BLaER1 (cell line): ENCODE measurements at regions not wholly inside any gene's neighbourhood (a gene's known extent, or its start where the extent isn't known, plus 50 kb on each side); places are given as distances from the start of the nearest gene placed in this dataset.

Experiments
- H3K27ac ChIP-seq: shearing (Covaris generic); formaldehyde crosslinking; 2 replicates; pipeline ENCODE4 v1.8.1; 2022
- H3K27me3 ChIP-seq: shearing (Covaris generic); formaldehyde crosslinking; 2 replicates; pipeline ENCODE4 v1.8.1; 2022
- H3K36me3 ChIP-seq: shearing (Covaris generic); formaldehyde crosslinking; 2 replicates; pipeline ENCODE4 v1.8.1; 2022
- H3K4me1 ChIP-seq: shearing (Covaris generic); formaldehyde crosslinking; 2 replicates; pipeline ENCODE4 v1.8.1; 2022
- H3K4me2 ChIP-seq: shearing (Covaris generic); formaldehyde crosslinking; 2 replicates; pipeline ENCODE4 v1.8.1; 2022
- H3K4me3 ChIP-seq: shearing (Covaris generic); formaldehyde crosslinking; 2 replicates; pipeline ENCODE4 v1.8.1; 2022
- H3K9ac ChIP-seq: shearing (Covaris generic); formaldehyde crosslinking; 2 replicates; pipeline ENCODE4 v1.8.1; 2022
- H3K9me3 ChIP-seq: shearing (Covaris generic); formaldehyde crosslinking; 2 replicates; pipeline ENCODE4 v1.8.1; 2022
- H4K20me1 ChIP-seq: shearing (Covaris generic); formaldehyde crosslinking; 2 replicates; pipeline ENCODE4 v1.8.1; 2022
- Cebpa-rat ChIP-seq: shearing (Covaris generic); IDR thresholded peaks from 2 replicates; pipeline ENCODE4 v1.8.1; 2022

GRCh38 chr9:96169901-96170300 is 132.1 kb downstream of the HSD17B3 start:
- H3K36me3 ChIP-seq, result no peaks in the 10 kb centered on the region
- no peaks in the 10 kb centered on the region for H3K27me3 ChIP-seq
- TF ChIP-seq Cebpa-rat, result no peak
- peak overlapping the region; percentile 50; the same call in 1 of the 2 replicates for H3K4me2 ChIP-seq
- H3K27ac ChIP-seq, result peak overlapping the region; percentile 14; the same call in 1 of the 2 replicates
- no peak overlapping the region for H3K4me3 ChIP-seq
- H3K9ac ChIP-seq, result no peak overlapping the region
- peaks cover 40% of the 10 kb centered on the region for H3K4me1 ChIP-seq
- H3K9me3 ChIP-seq, result peaks cover 4% of the 10 kb centered on the region; the same call in 1 of the 2 replicates
- H4K20me1 ChIP-seq, result no peaks in the 10 kb centered on the region

GRCh38 chr9:96169484-96169883 is 132.5 kb downstream of the HSD17B3 start:
- Histone ChIP-seq H3K9me3 (peaks cover 4% of the 10 kb centered on the region; the same call in 1 of the 2 replicates), H3K36me3 (no peaks in the 10 kb centered on the region), H3K27ac (peak overlapping the region; percentile 14; the same call in 1 of the 2 replicates), H3K4me1 (peaks cover 43% of the 10 kb centered on the region), H3K27me3 (no peaks in the 10 kb centered on the region), H4K20me1 (no peaks in the 10 kb centered on the region), H3K4me2 (peak overlapping the region; percentile 50; the same call in 1 of the 2 replicates), H3K9ac (no peak overlapping the region), H3K4me3 (no peak overlapping the region)
- no peak for TF ChIP-seq Cebpa-rat

DNA sequence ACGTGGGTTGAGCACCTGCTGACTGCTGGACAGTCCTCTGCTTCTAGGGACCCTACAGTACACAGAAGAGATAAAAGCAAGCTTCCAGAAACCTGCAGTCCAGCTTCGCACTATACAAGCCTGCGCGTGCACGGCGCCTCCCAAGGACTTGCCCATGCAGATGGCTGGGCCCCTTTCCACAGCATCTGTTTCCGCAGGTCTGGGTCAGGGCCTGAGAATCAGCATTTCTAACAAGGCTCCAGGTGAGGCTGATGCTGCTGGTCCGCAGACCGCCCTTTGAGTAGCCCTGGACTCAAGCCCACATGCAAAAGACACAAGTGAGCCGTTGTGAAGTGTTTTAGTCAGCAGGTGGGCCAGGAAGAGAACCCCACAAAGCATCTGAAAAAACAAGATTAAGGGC is 133.1 kb downstream of the HSD17B3 start:
- TF ChIP-seq Cebpa-rat, result no peak
- no peaks in the 10 kb centered on the region for H3K27me3 ChIP-seq
- no peaks in the 10 kb centered on the region for H3K36me3 ChIP-seq
- H3K9ac ChIP-seq, result no peak overlapping the region
- H3K4me2 ChIP-seq, result 0 out of 2 replicates have a peak overlapping the region, but pooled peaks have one; percentile 50
- peaks cover 49% of the 10 kb centered on the region for H3K4me1 ChIP-seq
- H4K20me1 ChIP-seq, result no peaks in the 10 kb centered on the region
- peak overlapping the region; percentile 14; the same call in 1 of the 2 replicates for H3K27ac ChIP-seq
- H3K9me3 ChIP-seq, result peaks cover 4% of the 10 kb centered on the region; the same call in 1 of the 2 replicates
- H3K4me3 ChIP-seq, result no peak overlapping the region

GRCh38 chr9:96167011-96167410 is 135.0 kb downstream of the HSD17B3 start:
- no peak for TF ChIP-seq Cebpa-rat
- Histone ChIP-seq H3K4me1 (peaks cover 68% of the 10 kb centered on the region), H3K36me3 (no peaks in the 10 kb centered on the region), H3K9me3 (peaks cover 3% of the 10 kb centered on the region; the same call in 1 of the 2 replicates), H3K9ac (no peak overlapping the region), H3K4me2 (peak overlapping the region; percentile 36), H3K27me3 (no peaks in the 10 kb centered on the region), H4K20me1 (no peaks in the 10 kb centered on the region), H3K27ac (no peak overlapping the region; the same call in 1 of the 2 replicates), H3K4me3 (no peak overlapping the region)

GRCh38 chr9:96164268-96164683 is 137.7 kb downstream of the HSD17B3 start:
- H3K36me3 ChIP-seq, result no peaks in the 10 kb centered on the region
- TF ChIP-seq Cebpa-rat, result no peak
- peaks cover 6% of the 10 kb centered on the region for H3K9me3 ChIP-seq
- H3K9ac ChIP-seq, result peak overlapping the region; percentile 1; the same call in 1 of the 2 replicates
- H4K20me1 ChIP-seq, result no peaks in the 10 kb centered on the region
- H3K27ac ChIP-seq, result peak overlapping the region; percentile 28; the same call in 1 of the 2 replicates
- peak overlapping the region; percentile 72 for H3K4me2 ChIP-seq
- H3K4me1 ChIP-seq, result peaks cover 76% of the 10 kb centered on the region
- H3K27me3 ChIP-seq, result no peaks in the 10 kb centered on the region
- H3K4me3 ChIP-seq, result no peak overlapping the region

- Histone ChIP-seq H3K36me3 (no peaks in the 10 kb centered on the region), H3K4me2 (peak overlapping the region; percentile 72), H3K27ac (peak overlapping the region; percentile 28), H3K4me1 (peaks cover 76% of the 10 kb centered on the region), H3K9ac (peak overlapping the region; percentile 1; the same call in 1 of the 2 replicates), H4K20me1 (no peaks in the 10 kb centered on the region), H3K27me3 (no peaks in the 10 kb centered on the region), H3K4me3 (no peak overlapping the region), H3K9me3 (peaks cover 6% of the 10 kb centered on the region)
- TF ChIP-seq Cebpa-rat, result no peak
These were observed 138.3 kb downstream of the HSD17B3 start for GRCh38 chr9:96163712-96164111.

DNA sequence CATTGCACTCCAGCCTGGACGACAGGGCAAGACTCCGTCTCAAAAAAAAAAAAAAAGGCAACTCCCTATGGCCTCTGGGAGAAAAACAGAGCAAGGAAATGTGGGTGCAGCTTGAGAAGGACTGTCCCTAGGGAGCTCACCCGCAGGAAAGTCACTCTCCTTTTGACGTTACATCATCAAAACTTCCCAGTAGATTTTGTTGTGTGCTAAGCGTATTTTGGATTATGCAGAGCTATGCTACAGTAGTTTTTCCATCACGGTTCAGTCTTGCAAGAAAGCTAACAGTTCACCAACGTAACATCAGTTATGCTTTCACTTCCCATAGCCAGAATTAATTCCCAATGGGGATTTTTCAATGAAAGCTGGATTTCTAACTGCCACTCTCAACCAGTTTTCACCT is 138.8 kb downstream of the HSD17B3 start:
- H3K27me3 ChIP-seq, result no peaks in the 10 kb centered on the region
- H3K9me3 ChIP-seq, result peaks cover 6% of the 10 kb centered on the region
- H4K20me1 ChIP-seq, result no peaks in the 10 kb centered on the region
- H3K27ac ChIP-seq, result peak overlapping the region; percentile 28
- H3K4me2 ChIP-seq, result peak overlapping the region; percentile 72
- H3K36me3 ChIP-seq, result no peaks in the 10 kb centered on the region
- 0 out of 2 replicates have a peak overlapping the region, but pooled peaks have one; percentile 1 for H3K9ac ChIP-seq
- H3K4me1 ChIP-seq, result peaks cover 79% of the 10 kb centered on the region
- TF ChIP-seq Cebpa-rat, result no peak
- H3K4me3 ChIP-seq, result no peak overlapping the region; the same call in 1 of the 2 replicates

DNA sequence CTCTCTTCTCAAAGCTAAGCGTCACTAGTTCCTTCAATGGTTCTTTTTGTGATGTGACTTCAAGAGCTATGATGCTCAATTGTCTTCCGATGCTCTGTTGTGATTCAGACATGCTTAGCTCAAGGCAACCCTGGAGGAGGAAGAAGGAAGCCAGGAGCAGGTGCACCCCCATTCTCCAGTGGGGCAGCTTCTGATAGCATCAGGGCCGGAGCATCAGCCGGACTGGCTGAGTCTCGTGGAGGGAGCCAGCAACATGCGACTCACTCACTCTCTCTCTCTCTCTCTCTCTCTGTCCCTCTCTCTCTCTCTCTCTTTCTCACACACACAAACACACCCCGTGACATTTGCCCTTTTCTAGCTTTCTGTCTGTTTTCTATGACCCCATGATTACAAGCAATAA is 140.2 kb downstream of the HSD17B3 start:
- H4K20me1 ChIP-seq, result no peaks in the 10 kb centered on the region
- no peak overlapping the region for H3K4me3 ChIP-seq
- no peaks in the 10 kb centered on the region for H3K27me3 ChIP-seq
- no peaks in the 10 kb centered on the region for H3K36me3 ChIP-seq
- H3K9me3 ChIP-seq, result peaks cover 6% of the 10 kb centered on the region
- peaks cover 80% of the 10 kb centered on the region for H3K4me1 ChIP-seq
- H3K4me2 ChIP-seq, result peak overlapping the region; percentile 72; the same call in 1 of the 2 replicates
- no peak overlapping the region for H3K27ac ChIP-seq
- no peak overlapping the region for H3K9ac ChIP-seq
- no peak for TF ChIP-seq Cebpa-rat

- Histone ChIP-seq H3K4me3 (no peak overlapping the region), H3K9me3 (peaks cover 6% of the 10 kb centered on the region), H3K4me2 (peak overlapping the region; percentile 72), H4K20me1 (no peaks in the 10 kb centered on the region), H3K27ac (peak overlapping the region; percentile 42; the same call in 1 of the 2 replicates), H3K9ac (no peak overlapping the region), H3K27me3 (no peaks in the 10 kb centered on the region), H3K4me1 (peaks cover 87% of the 10 kb centered on the region), H3K36me3 (no peaks in the 10 kb centered on the region)
- no peak for TF ChIP-seq Cebpa-rat
These were observed 141.1 kb downstream of the HSD17B3 start for GRCh38 chr9:96160866-96161265.

GRCh38 chr9:96160168-96160567 is 141.8 kb downstream of the HSD17B3 start:
- Histone ChIP-seq H3K4me1 (peaks cover 92% of the 10 kb centered on the region), H3K4me3 (no peak overlapping the region), H3K27me3 (no peaks in the 10 kb centered on the region), H3K9me3 (peaks cover 6% of the 10 kb centered on the region), H4K20me1 (no peaks in the 10 kb centered on the region), H3K36me3 (no peaks in the 10 kb centered on the region), H3K4me2 (peak overlapping the region; percentile 72), H3K9ac (no peak overlapping the region), H3K27ac (peak overlapping the region; percentile 42; the same call in 1 of the 2 replicates)
- no peak for TF ChIP-seq Cebpa-rat
